ENCODE measurements at regions not wholly inside any gene's neighbourhood (a gene's known extent, or its start where the extent isn't known, plus 50 kb on each side); places are given as distances from the start of the nearest gene placed in this dataset.

DNA sequence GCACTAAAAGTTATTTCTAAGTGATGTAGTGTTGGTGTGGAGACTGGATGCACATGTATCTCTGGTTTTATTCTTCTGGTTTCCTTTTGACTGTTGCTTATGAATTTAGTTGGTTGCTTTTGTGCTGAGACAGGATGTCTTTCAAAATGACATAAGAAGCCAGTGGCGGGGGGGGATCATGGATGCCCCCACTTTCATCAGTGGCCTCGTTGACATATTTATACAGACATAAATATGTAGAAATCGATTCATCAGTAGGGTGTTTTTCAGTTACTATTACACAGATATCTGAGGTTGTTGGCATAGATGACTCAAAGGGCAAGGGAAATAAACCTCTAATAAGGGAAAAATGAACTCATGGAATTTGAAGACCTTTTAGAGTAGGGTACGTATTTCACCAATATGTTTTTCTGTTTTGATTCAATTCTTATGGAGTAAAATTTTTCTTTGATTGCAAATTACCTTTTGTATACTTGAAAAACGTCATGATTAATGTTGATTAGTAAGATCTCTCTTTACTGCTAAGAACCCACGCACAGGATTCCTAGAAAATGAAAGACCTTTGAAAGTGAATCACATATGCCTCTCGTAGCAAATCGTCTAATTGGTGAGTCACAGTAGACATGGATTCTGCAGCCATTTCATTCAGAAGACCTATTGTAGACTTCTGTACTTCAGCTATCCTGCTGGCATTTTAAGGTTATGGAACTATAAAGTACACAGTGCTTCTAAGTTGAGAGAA is 97.4 kb upstream of the RBMS3 start:
- TF ChIP-seq TEAD4 (IDR thresholded peaks at IDR 0.05) (no peak), CEBPB (IDR thresholded peaks at IDR 0.05) (no peak), CREB1 (IDR thresholded peaks at IDR 0.05; ENCODE audit: low read depth) (no peak), EGR1 (IDR thresholded peaks at IDR 0.05) (no peak), EP300 (IDR thresholded peaks at IDR 0.05; ENCODE audit: borderline replicate concordance) (no peak), RAD21 (IDR thresholded peaks at IDR 0.05; ENCODE audit: low read depth) (no peak), NFIC (IDR thresholded peaks at IDR 0.05) (no peak), USF1 (IDR thresholded peaks at IDR 0.05) (no peak), TAF1 (IDR thresholded peaks at IDR 0.05; ENCODE audit: low read depth) (no peak), ZBTB7A (IDR thresholded peaks at IDR 0.05; ENCODE audit: low read depth) (no peak), YY1 (IDR thresholded peaks at IDR 0.05; ENCODE audit: low read depth) (no peak), TCF12 (IDR thresholded peaks at IDR 0.05; ENCODE audit: low read depth) (no peak)
- TF ChIP-seq, protein P1, sequence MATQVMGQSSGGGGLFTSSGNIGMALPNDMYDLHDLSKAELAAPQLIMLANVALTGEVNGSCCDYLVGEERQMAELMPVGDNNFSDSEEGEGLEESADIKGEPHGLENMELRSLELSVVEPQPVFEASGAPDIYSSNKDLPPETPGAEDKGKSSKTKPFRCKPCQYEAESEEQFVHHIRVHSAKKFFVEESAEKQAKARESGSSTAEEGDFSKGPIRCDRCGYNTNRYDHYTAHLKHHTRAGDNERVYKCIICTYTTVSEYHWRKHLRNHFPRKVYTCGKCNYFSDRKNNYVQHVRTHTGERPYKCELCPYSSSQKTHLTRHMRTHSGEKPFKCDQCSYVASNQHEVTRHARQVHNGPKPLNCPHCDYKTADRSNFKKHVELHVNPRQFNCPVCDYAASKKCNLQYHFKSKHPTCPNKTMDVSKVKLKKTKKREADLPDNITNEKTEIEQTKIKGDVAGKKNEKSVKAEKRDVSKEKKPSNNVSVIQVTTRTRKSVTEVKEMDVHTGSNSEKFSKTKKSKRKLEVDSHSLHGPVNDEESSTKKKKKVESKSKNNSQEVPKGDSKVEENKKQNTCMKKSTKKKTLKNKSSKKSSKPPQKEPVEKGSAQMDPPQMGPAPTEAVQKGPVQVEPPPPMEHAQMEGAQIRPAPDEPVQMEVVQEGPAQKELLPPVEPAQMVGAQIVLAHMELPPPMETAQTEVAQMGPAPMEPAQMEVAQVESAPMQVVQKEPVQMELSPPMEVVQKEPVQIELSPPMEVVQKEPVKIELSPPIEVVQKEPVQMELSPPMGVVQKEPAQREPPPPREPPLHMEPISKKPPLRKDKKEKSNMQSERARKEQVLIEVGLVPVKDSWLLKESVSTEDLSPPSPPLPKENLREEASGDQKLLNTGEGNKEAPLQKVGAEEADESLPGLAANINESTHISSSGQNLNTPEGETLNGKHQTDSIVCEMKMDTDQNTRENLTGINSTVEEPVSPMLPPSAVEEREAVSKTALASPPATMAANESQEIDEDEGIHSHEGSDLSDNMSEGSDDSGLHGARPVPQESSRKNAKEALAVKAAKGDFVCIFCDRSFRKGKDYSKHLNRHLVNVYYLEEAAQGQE (IDR thresholded peaks at IDR 0.05; ENCODE audit: low read depth): no peak
- TF ChIP-seq, protein P2, sequence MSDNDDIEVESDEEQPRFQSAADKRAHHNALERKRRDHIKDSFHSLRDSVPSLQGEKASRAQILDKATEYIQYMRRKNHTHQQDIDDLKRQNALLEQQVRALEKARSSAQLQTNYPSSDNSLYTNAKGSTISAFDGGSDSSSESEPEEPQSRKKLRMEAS (IDR thresholded peaks at IDR 0.05): no peak
